ENCODE measurements at regions not wholly inside any gene's neighbourhood (a gene's known extent, or its start where the extent isn't known, plus 50 kb on each side); places are given as distances from the start of the nearest gene placed in this dataset.

- no peaks in the 10 kb centered on the region for H3K4me1 ChIP-seq (ENCODE audit: control insufficient read depth in 4 of 4, insufficient read depth in 4 of 4, low read length in 3 of 4)
- no peak for DNase-seq (ENCODE audit: low spot score)
- no peak for TF ChIP-seq RXRA (IDR thresholded peaks at IDR 0.05)
- no peak for TF ChIP-seq HNF4A (conservative IDR thresholded peaks at IDR 0.05)
- no peak for TF ChIP-seq RAD21 (IDR thresholded peaks at IDR 0.05)
- TF ChIP-seq FOXA1 (IDR thresholded peaks at IDR 0.05): no peak
- no peak for TF ChIP-seq MAX (IDR thresholded peaks at IDR 0.05)
- no peak for TF ChIP-seq TAF1 (conservative IDR thresholded peaks at IDR 0.05)
- no peak for TF ChIP-seq EGR1 (IDR thresholded peaks at IDR 0.05; ENCODE audit: low read depth in 2 of 2)
- TF ChIP-seq NR2F2 (IDR thresholded peaks at IDR 0.05): no peak
- TF ChIP-seq FOXA2 (IDR thresholded peaks at IDR 0.05): no peak
- TF ChIP-seq CTCF (IDR thresholded peaks at IDR 0.05; ENCODE audit: low read depth, low read length, missing input control): no peak
- TF ChIP-seq YY1 (IDR thresholded peaks at IDR 0.05): no peak
- no peak for TF ChIP-seq REST (IDR thresholded peaks at IDR 0.05)
- no peak overlapping the region for H3K27ac ChIP-seq (ENCODE audit: low read depth in 1 of 2, low read length in 2 of 2)
- no peaks in the 10 kb centered on the region for H3K9me3 ChIP-seq (ENCODE audit: control insufficient read depth in 4 of 4, low read length in 3 of 4)
- H3K36me3 ChIP-seq (ENCODE audit: control insufficient read depth in 4 of 4, insufficient read depth in 3 of 4, low read depth in 1 of 4, low read length in 3 of 4): no peaks in the 10 kb centered on the region
- no peaks in the 10 kb centered on the region for H3K27me3 ChIP-seq (ENCODE audit: control insufficient read depth in 4 of 4, insufficient read depth in 4 of 4, low read length in 3 of 4)
- H3K9ac ChIP-seq (ENCODE audit: low read depth in 1 of 2, low read length in 2 of 2): no peak overlapping the region
- WGBS: 92% methylated on average over 6 of the region's 6 CpGs
- H3K4me3 ChIP-seq (ENCODE audit: low read depth in 1 of 3, low read length in 3 of 3): no peak overlapping the region
These were observed 93.6 kb downstream of the OSR1 start for GRCh38 chr2:19264852-19265251.

GRCh38 chr2:19262150-19262549 lies 96.3 kb downstream of the OSR1 start:
- no peaks in the 10 kb centered on the region for H3K27me3 ChIP-seq (ENCODE audit: control insufficient read depth in 4 of 4, insufficient read depth in 4 of 4, low read length in 3 of 4)
- WGBS: 72% methylated on average over 7 of the region's 7 CpGs

DNA sequence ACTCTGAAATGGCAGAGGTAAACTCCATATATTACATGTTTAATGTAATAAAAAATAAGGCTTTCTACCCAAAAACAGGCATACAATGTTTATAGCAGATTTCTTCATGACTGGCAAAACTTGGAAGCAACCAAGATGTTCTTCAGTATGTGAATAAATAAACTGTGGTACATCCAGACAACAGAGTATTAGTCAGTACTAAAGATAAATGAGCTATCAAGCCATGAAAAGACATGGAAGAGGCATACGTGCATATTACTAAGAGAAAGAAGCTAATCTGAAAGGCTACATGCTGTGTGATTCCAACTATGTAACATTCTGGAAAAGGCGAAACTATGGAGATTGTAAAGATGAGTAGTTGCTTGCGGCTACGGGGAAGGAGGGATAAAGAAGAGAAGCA lies 97.4 kb downstream of the OSR1 start:
- TF ChIP-seq TAF1 (conservative IDR thresholded peaks at IDR 0.05) (no peak), FOXA2 (IDR thresholded peaks at IDR 0.05) (no peak), ZBTB33 (IDR thresholded peaks at IDR 0.05) (no peak), NR2F2 (IDR thresholded peaks at IDR 0.05) (no peak), HNF4G (IDR thresholded peaks at IDR 0.05) (no peak), FOXA1 (IDR thresholded peaks at IDR 0.05) (no peak), CTCF (IDR thresholded peaks at IDR 0.05; ENCODE audit: low read depth, low read length, missing input control) (no peak), RXRA (IDR thresholded peaks at IDR 0.05) (no peak), YY1 (IDR thresholded peaks at IDR 0.05) (no peak), MAX (IDR thresholded peaks at IDR 0.05) (no peak), HNF4A (conservative IDR thresholded peaks at IDR 0.05) (no peak), SP1 (IDR thresholded peaks at IDR 0.05) (no peak), JUND (IDR thresholded peaks at IDR 0.05) (no peak), RAD21 (IDR thresholded peaks at IDR 0.05) (no peak)
- no peak for DNase-seq (ENCODE audit: low spot score)
- Histone ChIP-seq H3K4me1 (ENCODE audit: control insufficient read depth in 4 of 4, insufficient read depth in 4 of 4, low read length in 3 of 4) (no peaks in the 10 kb centered on the region), H3K27me3 (ENCODE audit: control insufficient read depth in 4 of 4, insufficient read depth in 4 of 4, low read length in 3 of 4) (no peaks in the 10 kb centered on the region), H3K9me3 (ENCODE audit: control insufficient read depth in 4 of 4, low read length in 3 of 4) (no peaks in the 10 kb centered on the region), H3K27ac (ENCODE audit: low read depth in 1 of 2, low read length in 2 of 2) (no peak overlapping the region), H3K9ac (ENCODE audit: low read depth in 1 of 2, low read length in 2 of 2) (no peak overlapping the region), H3K36me3 (ENCODE audit: control insufficient read depth in 4 of 4, insufficient read depth in 3 of 4, low read depth in 1 of 4, low read length in 3 of 4) (no peaks in the 10 kb centered on the region), H3K4me3 (ENCODE audit: low read depth in 1 of 3, low read length in 3 of 3) (no peak overlapping the region)
- 96% methylated on average over 4 of the region's 4 CpGs for WGBS

More at GRCh38 chr2:19262150-19262549, 96.3 kb downstream of the OSR1 start:
- Histone ChIP-seq H3K4me1 (ENCODE audit: control insufficient read depth in 4 of 4, insufficient read depth in 4 of 4, low read length in 3 of 4) (no peaks in the 10 kb centered on the region), H3K4me3 (ENCODE audit: low read depth in 1 of 3, low read length in 3 of 3) (no peak overlapping the region), H3K9me3 (ENCODE audit: control insufficient read depth in 4 of 4, low read length in 3 of 4) (no peaks in the 10 kb centered on the region), H3K36me3 (ENCODE audit: control insufficient read depth in 4 of 4, insufficient read depth in 3 of 4, low read depth in 1 of 4, low read length in 3 of 4) (no peaks in the 10 kb centered on the region), H3K27ac (ENCODE audit: low read depth in 1 of 2, low read length in 2 of 2) (no peak overlapping the region), H3K9ac (ENCODE audit: low read depth in 1 of 2, low read length in 2 of 2) (no peak overlapping the region)
- no peak for TF ChIP-seq TAF1 (conservative IDR thresholded peaks at IDR 0.05)
- TF ChIP-seq SP1 (IDR thresholded peaks at IDR 0.05): peak; percentile 7
- TF ChIP-seq JUND (IDR thresholded peaks at IDR 0.05): no peak
- TF ChIP-seq RXRA (IDR thresholded peaks at IDR 0.05): peak in 1 of 2 donors; percentile 33
- DNase-seq (ENCODE audit: low spot score): no peak

Measured in liver (tissue), 8 donors.